ENCODE measurements at regions not wholly inside any gene's neighbourhood (a gene's known extent, or its start where the extent isn't known, plus 50 kb on each side); places are given as distances from the start of the nearest gene placed in this dataset.
A peak's percentile ranks its signal among the peaks of the same experiment; 100 is the strongest.
"Not testable (repeated sequence)": the region's sequence is repeated elsewhere in the genome, so short reads cannot be mapped to it uniquely, and the experiment has no call there.

DNA sequence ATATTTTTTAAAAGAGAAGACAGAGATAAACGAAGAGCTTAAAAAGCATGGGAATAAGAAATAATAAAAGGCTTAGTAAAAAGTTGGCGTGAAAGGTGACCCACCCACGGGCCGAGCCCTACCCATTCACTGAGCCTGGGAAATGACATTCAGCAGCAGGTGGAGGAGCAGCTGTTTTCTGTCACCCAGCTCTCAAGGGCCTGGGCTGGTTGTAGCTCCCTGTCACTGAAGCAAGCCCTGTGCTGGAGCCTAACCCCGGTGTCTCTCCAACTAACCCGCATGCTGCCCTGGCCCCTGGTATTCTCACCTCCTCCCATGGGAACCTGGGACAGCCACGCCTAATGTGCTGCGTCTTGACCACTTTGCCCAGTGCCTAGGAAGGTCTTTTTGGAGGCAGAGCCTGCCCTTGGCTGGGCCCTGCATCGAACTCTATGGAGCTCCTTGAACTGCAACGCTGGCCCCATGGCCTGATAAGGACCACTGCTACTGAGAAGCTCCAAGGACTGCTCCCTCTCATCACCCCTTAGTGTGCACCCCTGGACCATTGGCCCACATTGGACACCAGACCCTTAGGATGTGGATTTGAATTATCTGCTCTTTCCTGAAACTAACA is 68.8 kb upstream of the IYD start:
- peaks cover 8% of the 10 kb centered on the region for H3K27me3 Mint-ChIP-seq
- no peak for DNase-seq
- CTCF ChIA-PET = no interaction called here

DNA sequence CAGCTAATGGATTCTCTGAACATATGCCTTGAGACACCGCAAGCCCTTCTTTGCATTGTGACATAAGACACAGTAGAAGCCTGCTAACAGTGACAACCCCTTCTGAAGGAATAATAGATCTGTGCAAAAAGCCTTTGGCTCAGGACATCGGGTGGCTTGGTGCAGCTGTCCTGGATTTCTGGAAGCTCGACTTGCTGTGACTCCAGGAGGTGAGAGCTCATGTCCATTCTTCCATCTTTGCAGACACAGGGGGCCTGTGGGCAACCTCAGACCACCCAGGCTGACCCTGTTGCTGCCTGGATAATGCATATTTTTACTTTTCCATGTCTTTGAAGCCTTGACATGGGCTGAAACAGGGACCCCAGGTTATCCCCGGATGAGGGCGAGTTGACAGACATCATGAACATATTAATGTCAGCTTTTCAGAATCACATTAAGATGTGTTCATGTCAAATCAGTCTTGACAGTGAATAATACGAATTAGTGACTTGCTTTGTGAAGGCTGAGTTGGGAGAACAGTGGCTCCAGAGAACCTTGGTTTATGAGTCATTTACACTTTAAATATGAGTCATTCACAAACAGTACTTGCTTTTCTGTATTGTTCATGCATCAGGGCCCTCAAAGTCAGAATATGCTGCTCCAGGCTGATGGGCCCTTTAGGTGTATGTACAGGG is 66.8 kb upstream of the IYD start:
- DNase-seq = no peak
- no peak overlapping the region for H3K4me3 Mint-ChIP-seq
- CTCF ChIA-PET = interaction anchor here (1.4 kb wide), 1 partner anchor 222 kb away, joined by 3 read pairs; no protein-coding TSS in a partner anchor
- no peak overlapping the region for H3K27ac Mint-ChIP-seq
- H3K27me3 Mint-ChIP-seq = peaks cover 14% of the 10 kb centered on the region
- no peaks in the 10 kb centered on the region for H3K4me1 Mint-ChIP-seq
- H3K36me3 Mint-ChIP-seq = peaks cover 2% of the 10 kb centered on the region
- H3K9me3 Mint-ChIP-seq = peaks cover 11% of the 10 kb centered on the region

More for the DNA sequence above, 68.8 kb upstream of the IYD start:
- H3K4me3 Mint-ChIP-seq = no peak overlapping the region
- no peaks in the 10 kb centered on the region for H3K4me1 Mint-ChIP-seq
- no peak overlapping the region for H3K27ac Mint-ChIP-seq
- peaks cover 11% of the 10 kb centered on the region for H3K9me3 Mint-ChIP-seq
- peaks cover 2% of the 10 kb centered on the region for H3K36me3 Mint-ChIP-seq

DNA sequence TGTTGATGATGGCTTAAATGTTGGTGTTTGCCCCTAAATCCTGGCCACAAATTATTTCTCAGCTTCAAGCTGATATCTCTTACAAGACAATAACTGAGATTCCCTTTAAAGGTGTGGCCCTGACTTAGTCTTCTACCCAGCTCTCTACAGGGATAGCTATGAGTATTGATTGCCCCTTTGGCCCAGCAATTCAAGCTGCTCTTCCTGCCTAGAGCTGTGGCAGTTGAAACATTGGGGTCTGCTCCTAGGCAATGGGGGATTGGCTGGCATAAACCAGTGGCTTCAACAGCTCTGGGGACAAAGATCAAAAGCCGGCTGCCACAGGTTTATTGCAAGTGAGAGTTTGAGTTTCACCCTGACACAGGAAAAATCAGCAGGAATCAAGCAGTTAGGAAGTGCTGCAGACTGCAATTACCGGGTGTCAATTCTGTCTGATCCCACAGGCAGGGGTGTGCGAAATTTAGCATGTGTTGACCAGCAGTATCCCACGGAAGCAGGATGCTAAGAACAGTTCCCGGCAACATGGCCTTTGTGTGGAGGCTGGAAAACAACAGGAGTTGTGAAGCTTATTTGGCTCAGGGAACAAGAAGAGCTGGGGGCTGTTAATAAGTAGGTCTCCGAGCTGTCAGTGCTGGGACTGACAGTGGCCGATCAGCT is 66.2 kb upstream of the IYD start:
- CTCF ChIA-PET = interaction anchor here (1.4 kb wide), 1 partner anchor 222 kb away, joined by 3 read pairs; no protein-coding TSS in a partner anchor
- Mint-ChIP-seq H3K4me3 (no peak overlapping the region), H3K9me3 (peaks cover 6% of the 10 kb centered on the region), H3K27ac (no peak overlapping the region), H3K36me3 (peaks cover under 1% of the 10 kb centered on the region), H3K4me1 (no peaks in the 10 kb centered on the region), H3K27me3 (peaks cover 20% of the 10 kb centered on the region)
- DNase-seq = no peak

DNA sequence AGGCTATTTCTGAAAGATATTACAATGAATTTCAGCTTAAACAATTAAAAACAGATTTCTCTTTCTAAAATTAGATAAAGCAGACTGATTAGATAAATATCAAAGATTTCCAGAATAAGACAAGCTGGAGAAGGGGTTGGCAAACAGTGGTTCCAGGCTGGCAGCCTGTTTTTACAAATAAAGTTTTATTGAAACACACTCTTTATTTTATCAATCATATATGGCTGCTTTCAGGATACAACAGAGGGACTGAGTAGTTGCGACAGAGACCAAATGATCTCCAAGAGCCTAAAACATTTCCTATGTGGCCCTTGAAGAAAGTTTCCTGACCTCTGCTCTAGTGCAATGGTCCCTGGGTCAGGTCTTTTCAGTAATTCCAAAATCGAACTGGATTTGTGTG is 65.6 kb upstream of the IYD start:
- no peaks in the 10 kb centered on the region for H3K4me1 Mint-ChIP-seq
- H3K27ac Mint-ChIP-seq = no peak overlapping the region
- H3K9me3 Mint-ChIP-seq = no peaks in the 10 kb centered on the region
- no peaks in the 10 kb centered on the region for H3K36me3 Mint-ChIP-seq
- H3K4me3 Mint-ChIP-seq = no peak overlapping the region
- DNase-seq = no peak
- CTCF ChIA-PET = no interaction called here
- peaks cover 22% of the 10 kb centered on the region for H3K27me3 Mint-ChIP-seq

DNA sequence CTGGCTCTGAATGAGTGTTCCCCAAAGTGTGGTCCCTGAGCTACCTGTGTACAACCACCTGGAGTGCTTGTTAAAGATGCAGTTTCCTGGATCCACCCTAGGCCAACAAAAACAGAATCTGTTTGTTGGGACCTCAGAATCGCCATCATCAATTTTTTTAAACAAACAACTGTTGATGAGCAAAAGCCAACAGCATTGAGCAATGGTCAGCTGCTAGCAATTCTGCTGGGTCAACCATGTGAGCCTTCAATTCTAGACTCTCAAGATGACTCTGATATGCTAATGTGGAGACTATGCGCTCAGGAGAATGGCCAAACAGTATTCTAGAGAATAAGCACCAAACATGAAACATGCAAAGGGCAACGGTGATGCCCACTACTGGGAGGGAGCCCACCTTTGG is 64.4 kb upstream of the IYD start:
- Mint-ChIP-seq H3K36me3 (no peaks in the 10 kb centered on the region), H3K27ac (no peak overlapping the region), H3K27me3 (peaks cover 28% of the 10 kb centered on the region), H3K4me3 (no peak overlapping the region), H3K9me3 (no peaks in the 10 kb centered on the region), H3K4me1 (no peaks in the 10 kb centered on the region)
- DNase-seq = no peak
- CTCF ChIA-PET = no interaction called here

DNA sequence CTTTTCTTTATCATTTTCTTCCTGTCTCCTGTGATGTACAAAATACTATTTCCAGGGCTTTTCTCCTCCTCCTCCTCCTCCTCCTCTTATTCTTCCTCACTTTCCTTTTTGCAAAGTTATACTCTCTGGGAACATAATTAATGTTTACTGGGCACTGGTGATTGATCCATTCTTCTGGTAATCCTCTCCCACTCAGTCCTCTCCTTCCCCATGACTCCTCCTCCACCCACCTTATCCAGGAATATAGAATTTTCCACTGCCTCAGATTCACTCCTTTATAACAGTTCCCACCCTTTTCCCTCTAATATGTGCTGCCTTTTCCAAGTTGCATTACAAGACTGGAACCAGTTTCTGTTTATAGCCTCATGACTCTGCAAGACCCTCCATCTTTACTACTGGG is 62.5 kb upstream of the IYD start:
- Mint-ChIP-seq H3K4me3 (no peak overlapping the region), H3K4me1 (no peaks in the 10 kb centered on the region), H3K9me3 (no peaks in the 10 kb centered on the region), H3K27ac (no peak overlapping the region), H3K27me3 (peaks cover 23% of the 10 kb centered on the region), H3K36me3 (no peaks in the 10 kb centered on the region)
- DNase-seq = no peak
- CTCF ChIA-PET = no interaction called here

DNA sequence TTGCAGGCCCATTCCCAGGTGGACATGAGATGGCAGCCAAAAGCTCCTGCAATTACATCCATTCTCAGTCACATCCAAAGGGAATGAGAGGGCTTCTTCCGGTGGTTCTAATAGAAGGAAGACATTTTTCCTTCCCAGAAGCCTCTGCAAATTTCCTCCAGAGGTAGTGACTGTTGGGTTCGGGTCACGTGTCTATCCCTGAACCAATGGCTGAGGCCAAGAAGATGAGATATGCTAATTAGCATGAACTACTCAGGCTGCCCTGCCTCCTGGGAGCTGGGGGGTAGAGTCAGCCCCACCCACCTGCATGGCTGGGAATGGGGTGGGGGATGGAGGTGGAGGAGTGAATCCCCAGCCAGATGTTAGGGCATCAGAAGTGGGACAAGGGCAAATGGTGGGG is 61.3 kb upstream of the IYD start:
- no peak overlapping the region for H3K4me3 Mint-ChIP-seq
- no peaks in the 10 kb centered on the region for H3K9me3 Mint-ChIP-seq
- CTCF ChIA-PET = interaction anchor here (1.2 kb wide), 1 partner anchor 236 kb away, joined by 3 read pairs; no protein-coding TSS in a partner anchor
- H3K27ac Mint-ChIP-seq = no peak overlapping the region
- DNase-seq = no peak
- no peaks in the 10 kb centered on the region for H3K4me1 Mint-ChIP-seq
- no peaks in the 10 kb centered on the region for H3K36me3 Mint-ChIP-seq
- peaks cover 23% of the 10 kb centered on the region for H3K27me3 Mint-ChIP-seq

DNA sequence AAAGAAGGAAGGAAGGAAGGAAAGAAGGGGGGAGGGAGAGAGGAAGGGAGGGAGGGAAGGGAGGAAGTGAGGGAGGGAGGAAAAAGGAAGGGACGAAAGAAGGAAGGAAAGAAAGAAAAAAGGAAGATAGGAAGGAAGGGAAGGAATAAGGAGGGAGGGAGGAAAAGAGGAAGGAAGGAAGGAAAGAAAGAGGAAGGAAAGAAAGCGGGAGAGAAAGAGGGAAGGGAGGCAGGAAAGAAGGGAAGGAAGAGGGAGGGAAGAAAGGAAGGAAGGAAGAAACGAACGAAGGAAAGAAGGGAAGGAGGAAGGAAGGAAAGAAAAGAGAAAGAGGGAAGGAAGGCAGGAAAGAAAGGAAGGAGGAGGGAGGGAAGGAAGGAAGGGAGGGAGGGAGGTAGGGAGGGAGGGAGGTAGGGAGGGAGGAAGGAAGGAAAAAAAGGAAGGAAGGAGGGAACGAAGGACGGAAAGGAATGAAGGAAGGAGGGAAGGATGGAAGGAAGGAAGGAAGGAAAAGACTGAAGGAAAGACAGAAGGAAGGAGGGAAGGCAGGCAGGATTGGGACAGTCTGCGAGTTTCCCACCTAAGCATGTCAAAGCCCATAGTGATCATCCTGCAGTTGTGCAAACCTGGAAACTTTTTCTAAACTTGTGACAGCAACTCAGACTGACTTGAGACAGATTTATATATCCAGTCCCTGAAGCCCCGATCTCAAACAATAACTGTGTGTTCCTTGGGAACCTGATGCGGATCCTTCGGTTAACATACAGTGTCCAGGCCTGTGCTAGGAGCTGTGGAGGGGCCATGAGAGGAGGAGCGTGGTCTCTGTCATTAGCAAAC is 59.8 kb upstream of the IYD start:
- no peak overlapping the region for H3K27ac Mint-ChIP-seq
- peaks cover 23% of the 10 kb centered on the region for H3K27me3 Mint-ChIP-seq
- DNase-seq = no peak
- no peaks in the 10 kb centered on the region for H3K9me3 Mint-ChIP-seq
- H3K4me3 Mint-ChIP-seq = no peak overlapping the region
- CTCF ChIA-PET = interaction anchor here (0.6 to 1.2 kb wide), 2 partner anchors 26 to 238 kb away, joined by 3 read pairs; no protein-coding TSS in a partner anchor
- H3K4me1 Mint-ChIP-seq = no peaks in the 10 kb centered on the region
- H3K36me3 Mint-ChIP-seq = no peaks in the 10 kb centered on the region

DNA sequence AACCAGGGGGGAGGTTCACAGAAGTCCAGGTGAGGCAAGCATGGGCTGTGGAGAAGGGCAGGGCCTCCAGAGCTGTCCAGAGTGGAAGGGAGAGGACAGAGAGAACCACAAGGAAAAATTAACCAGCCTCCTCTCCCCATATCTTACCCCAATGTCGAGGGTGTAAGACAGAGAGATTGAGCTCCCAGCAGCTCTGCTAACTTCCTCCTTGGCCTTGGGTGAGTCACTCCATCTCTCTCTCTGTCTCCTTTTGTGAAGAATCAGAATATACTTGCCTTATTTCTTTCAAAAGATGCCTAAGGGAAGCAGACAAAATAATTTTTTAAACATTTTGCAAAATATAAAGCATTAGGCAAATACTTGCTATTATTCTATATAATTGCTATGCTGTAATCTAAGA is 58.3 kb upstream of the IYD start:
- DNase-seq = no peak
- CTCF ChIA-PET = no interaction called here

DNA sequence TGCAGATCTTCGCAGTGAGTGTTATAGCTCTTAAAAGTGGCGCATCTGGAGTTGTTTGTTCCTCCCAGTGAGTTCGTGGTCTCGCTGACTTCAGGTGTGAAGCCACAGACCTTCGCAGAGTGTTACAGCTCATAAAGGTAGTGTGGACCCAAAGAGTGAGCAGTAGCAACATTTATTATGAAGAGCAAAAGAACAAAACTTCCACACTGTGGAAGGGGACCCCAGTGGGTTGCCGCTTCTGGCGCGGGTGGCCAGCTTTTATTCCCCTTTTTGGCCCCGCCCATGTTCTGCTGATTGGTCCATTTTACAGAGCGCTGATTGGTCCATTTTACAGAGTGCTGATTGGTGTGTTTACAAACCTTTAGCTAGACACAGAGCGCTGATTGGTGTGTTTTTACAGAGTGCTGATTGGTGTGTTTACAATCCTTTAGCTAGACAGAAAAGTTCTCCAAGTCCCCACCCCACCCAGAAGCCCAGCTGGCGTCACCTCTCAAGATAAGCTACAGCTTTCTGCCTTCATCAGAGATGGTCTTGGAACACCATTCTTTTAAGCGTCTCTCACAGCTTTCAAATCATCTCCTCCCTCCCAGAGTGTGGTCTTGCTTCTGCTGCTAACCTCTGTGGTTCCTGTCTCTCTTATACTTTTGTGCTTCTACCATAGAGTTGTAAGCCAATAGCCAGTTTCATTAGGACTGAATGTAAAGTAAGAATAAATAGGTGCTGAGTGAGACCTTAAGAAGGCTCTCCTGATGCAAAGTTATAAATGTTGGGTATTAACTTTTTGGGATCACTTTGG is 57.5 kb upstream of the IYD start:
- peak; percentile 21 for DNase-seq
- H3K36me3 Mint-ChIP-seq, H3K9me3 Mint-ChIP-seq, H3K4me3 Mint-ChIP-seq, H3K4me1 Mint-ChIP-seq, H3K27ac Mint-ChIP-seq, CTCF ChIA-PET: not testable (repeated sequence)
- H3K27me3 Mint-ChIP-seq = peaks cover 33% of the 10 kb centered on the region

More for the DNA sequence above, 58.3 kb upstream of the IYD start:
- no peaks in the 10 kb centered on the region for H3K4me1 Mint-ChIP-seq
- no peak overlapping the region for H3K4me3 Mint-ChIP-seq
- no peaks in the 10 kb centered on the region for H3K36me3 Mint-ChIP-seq
- H3K27me3 Mint-ChIP-seq = peaks cover 31% of the 10 kb centered on the region
- H3K9me3 Mint-ChIP-seq = no peaks in the 10 kb centered on the region
- H3K27ac Mint-ChIP-seq = no peak overlapping the region

DNA sequence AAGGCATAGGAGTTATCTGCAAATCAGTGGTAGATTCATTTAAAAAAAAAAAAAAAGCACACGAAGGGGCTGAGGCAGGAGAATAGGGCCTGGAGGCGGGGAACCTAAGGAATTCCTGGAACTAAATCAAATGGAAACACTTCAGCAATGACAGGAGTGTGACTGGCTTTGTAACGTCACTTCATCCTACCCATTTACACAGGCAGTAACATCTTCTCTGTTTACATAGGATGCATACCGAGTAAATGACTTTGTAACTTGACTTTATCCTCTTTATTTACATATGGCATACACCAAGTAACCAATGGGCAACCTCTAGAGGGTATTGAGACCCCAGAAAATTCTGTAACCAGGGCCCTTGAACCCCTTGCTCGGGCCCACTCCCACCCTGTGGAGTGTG is 56.4 kb upstream of the IYD start:
- H3K27ac Mint-ChIP-seq = no peak overlapping the region
- DNase-seq = no peak
- H3K27me3 Mint-ChIP-seq = peaks cover 26% of the 10 kb centered on the region
- CTCF ChIA-PET = no interaction called here
- no peaks in the 10 kb centered on the region for H3K4me1 Mint-ChIP-seq
- no peaks in the 10 kb centered on the region for H3K9me3 Mint-ChIP-seq
- no peak overlapping the region for H3K4me3 Mint-ChIP-seq
- H3K36me3 Mint-ChIP-seq = no peaks in the 10 kb centered on the region

DNA sequence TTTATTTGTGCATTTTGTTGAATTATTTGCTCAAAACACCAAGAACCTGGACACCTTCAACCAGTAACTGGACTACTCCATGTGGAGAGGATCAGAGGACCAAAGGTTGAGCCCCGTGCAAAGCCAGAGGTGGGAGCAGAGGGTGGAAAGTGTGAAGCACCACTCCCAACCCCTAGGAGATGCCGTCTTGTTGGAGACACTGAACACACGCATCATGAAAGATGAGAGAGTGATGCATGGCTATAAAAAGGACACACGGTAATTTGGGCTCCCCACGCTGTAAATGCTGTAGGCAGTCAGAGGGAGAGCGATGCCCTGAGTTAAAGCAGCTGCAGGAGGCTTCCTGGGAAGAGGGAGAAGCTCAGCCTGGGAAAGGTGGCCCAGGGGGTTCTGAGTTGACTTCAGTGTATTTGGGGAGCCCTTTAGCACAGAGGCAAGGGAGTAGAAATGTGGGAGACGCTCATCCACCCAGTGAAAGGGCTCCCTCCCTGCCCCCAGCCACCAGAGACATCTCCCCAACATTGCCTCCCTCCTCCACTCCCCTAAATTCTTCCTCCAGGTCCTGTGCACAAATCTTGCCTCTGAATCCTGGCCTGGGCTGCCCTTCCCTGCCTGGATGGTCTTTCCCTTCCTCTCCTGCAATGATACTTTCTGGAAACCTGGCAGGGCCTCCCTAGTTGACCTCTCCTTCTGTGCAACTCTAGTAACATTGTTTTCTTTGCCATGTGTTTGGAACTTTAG is 55.8 kb upstream of the IYD start:
- Mint-ChIP-seq H3K36me3 (no peaks in the 10 kb centered on the region), H3K4me3 (no peak overlapping the region), H3K27me3 (peaks cover 23% of the 10 kb centered on the region), H3K9me3 (no peaks in the 10 kb centered on the region), H3K27ac (no peak overlapping the region), H3K4me1 (no peaks in the 10 kb centered on the region)
- CTCF ChIA-PET = no interaction called here
- DNase-seq = no peak

DNA sequence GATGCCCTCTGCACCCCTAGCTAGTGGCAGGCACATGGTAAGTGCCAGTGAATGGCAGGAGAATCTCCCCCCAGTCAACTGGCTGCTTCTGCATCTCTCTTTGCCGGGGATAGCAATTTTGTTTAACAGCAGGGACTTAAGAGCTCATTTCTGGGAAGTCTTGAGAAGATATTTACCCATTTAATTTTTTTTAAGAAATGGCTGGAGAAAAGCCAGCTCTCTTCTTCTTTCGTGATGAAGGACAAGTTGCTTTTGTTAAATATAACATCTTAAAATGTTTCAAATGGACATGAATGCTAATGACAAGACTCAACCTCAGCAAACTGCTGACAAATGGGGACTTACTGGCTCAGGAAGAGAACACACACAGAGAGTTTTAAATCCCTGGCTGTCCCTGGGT is 55.0 kb upstream of the IYD start:
- DNase-seq = no peak
- H3K36me3 Mint-ChIP-seq = no peaks in the 10 kb centered on the region
- H3K9me3 Mint-ChIP-seq = no peaks in the 10 kb centered on the region
- no peak overlapping the region for H3K27ac Mint-ChIP-seq
- CTCF ChIA-PET = no interaction called here
- peaks cover 19% of the 10 kb centered on the region for H3K27me3 Mint-ChIP-seq
- no peaks in the 10 kb centered on the region for H3K4me1 Mint-ChIP-seq
- H3K4me3 Mint-ChIP-seq = no peak overlapping the region

All from activated naive CD4-positive, alpha-beta T cell treated with anti-CD3 and anti-CD28 coated beads, Interleukin-2, amount 10 ng/mL, durations not matched to agents 7 days and 5 days (primary cell).